Heart left ventricle (tissue), 13 donors: ENCODE measurements at regions not wholly inside any gene's neighbourhood (a gene's known extent, or its start where the extent isn't known, plus 50 kb on each side); places are given as distances from the start of the nearest gene placed in this dataset.

Experiments
- CTCF ChIP-seq, 12 donors: fragments of 200-600 bp; sonication (generic) in 4 of 12; IDR thresholded peaks; one replicate each; pipeline versions ENCODE4 v1.5.0 to v1.8.0; 2018 to 2022; ENCODE audit warnings: antibody characterized with exemption in 12 of 12, mild to moderate bottlenecking in 5 of 12
- POLR2A ChIP-seq, 2 donors: fragments of 450-650 bp; IDR thresholded peaks; one replicate each; pipeline ENCODE4 v1.6.1; 2017; ENCODE audit warnings: antibody characterized with exemption in 2 of 2, mild to moderate bottlenecking in 2 of 2, moderate library complexity in 2 of 2
- donor health status: ischemic (EF 13 %, LVEDD 7.1; RV severe dilation, severe dysfunction).
- donor health status: DM: no; HTN: yes; CAD: no.
- donor health status: DM: no; HTN: no; CAD: no.
- donor health status: ischemic (EF 25% LVEDD 6.9; RV normal size, moderate dysfunction).
- donor health status: ischemic (EF 25% LVEDD 5.7; RV mildly dilated, moderate dysfunction).
- donor health status: ischemic (EF 35%, LVEDD 5.7; RV mildly dilated, moderate dysfunction).
- donor health status: nonischemic (EF 11% LVEDD 7.7; RV severe dilation, severe dysfunction).
- donor health status: DM: yes; HTN: yes; CAD: no.
- donor health status: PGD.
- donor health status: ischemic (EF 29% LVEDD 5.4; RV normal size, mild dysfunction).
- donor health status: nonischemic (EF 23%, LVEDD 6.1; RV moderate dilation, normal function).

- TF ChIP-seq CTCF (IDR thresholded peaks at IDR 0.05), result no peak
- TF ChIP-seq POLR2A (IDR thresholded peaks at IDR 0.05), result no peak
Observed at GRCh38 chr6:87920245-87920644, 127.4 kb upstream of the SPACA1 start.
